Mesenteric fat pad (tissue), 1 donor: ENCODE measurements at regions not wholly inside any gene's neighbourhood (a gene's known extent, or its start where the extent isn't known, plus 50 kb on each side); places are given as distances from the start of the nearest gene placed in this dataset.
"Not testable (repeated sequence)": the region's sequence is repeated elsewhere in the genome, so short reads cannot be mapped to it uniquely, and the experiment has no call there.

Experiments
- DNase-seq: peaks from one replicate; pipeline ENCODE4 v3.0.0-alpha.2; 2020; ENCODE audit warnings: low spot score
- donor health status: DM: yes; HTN: yes; CAD: no.

- DNase-seq = not testable (repeated sequence)
Measured at GRCh38 chr14:22344209-22344608, 244.8 kb downstream of the DAD1 start.

- DNase-seq = no peak
Measured at GRCh38 chr14:22341049-22341448, 248.0 kb downstream of the DAD1 start.

GRCh38 chr14:22338917-22339715, 249.9 kb downstream of the DAD1 start:
- DNase-seq = no peak

- no peak for DNase-seq
Measured at GRCh38 chr14:22338381-22338780, 250.6 kb downstream of the DAD1 start.

GRCh38 chr14:22337938-22338337, 251.1 kb downstream of the DAD1 start:
- no peak for DNase-seq

GRCh38 chr14:22337521-22337920, 251.5 kb downstream of the DAD1 start:
- no peak for DNase-seq

GRCh38 chr14:22336031-22336430, 253.0 kb downstream of the DAD1 start:
- DNase-seq = no peak

- DNase-seq = no peak
Measured at GRCh38 chr14:22334627-22335026, 254.4 kb downstream of the DAD1 start.

- DNase-seq = no peak
Measured at GRCh38 chr14:22334275-22334577, 254.8 kb downstream of the DAD1 start.

- no peak for DNase-seq
Measured at GRCh38 chr14:22333422-22334274, 255.4 kb downstream of the DAD1 start.

GRCh38 chr14:22332686-22333421, 256.2 kb downstream of the DAD1 start:
- DNase-seq = no peak

GRCh38 chr14:22329371-22329770, 259.7 kb downstream of the DAD1 start:
- no peak for DNase-seq

GRCh38 chr14:22325676-22326400, 263.2 kb downstream of the DAD1 start:
- DNase-seq = no peak

GRCh38 chr14:22320362-22320750, 268.7 kb downstream of the DAD1 start:
- no peak for DNase-seq

- DNase-seq = no peak
Measured at GRCh38 chr14:22319526-22320361, 269.3 kb downstream of the DAD1 start.

- no peak for DNase-seq
Measured at GRCh38 chr14:22318951-22319350, 270.1 kb downstream of the DAD1 start.

GRCh38 chr14:22316473-22316872, 272.6 kb downstream of the DAD1 start:
- no peak for DNase-seq

GRCh38 chr14:22315336-22315735, 273.7 kb downstream of the DAD1 start:
- DNase-seq = no peak

GRCh38 chr14:22314183-22314820, 274.7 kb downstream of the DAD1 start:
- DNase-seq = no peak
